ENCODE measurements at regions not wholly inside any gene's neighbourhood (a gene's known extent, or its start where the extent isn't known, plus 50 kb on each side); places are given as distances from the start of the nearest gene placed in this dataset.

- Histone ChIP-seq H3K4me3 (ENCODE audit: low read length in 2 of 2) (no peak overlapping the region), H3K9me3 (ENCODE audit: control insufficient read depth in 2 of 2, low read length in 2 of 2) (no peaks in the 10 kb centered on the region), H3K27ac (ENCODE audit: low read depth in 2 of 2, low read length in 2 of 2) (no peak overlapping the region), H3K27me3 (ENCODE audit: control insufficient read depth in 2 of 2, insufficient read depth in 2 of 2, low read length in 2 of 2) (no peaks in the 10 kb centered on the region), H3K4me1 (ENCODE audit: control insufficient read depth in 2 of 2, insufficient read depth in 2 of 2, low read length in 2 of 2) (no peaks in the 10 kb centered on the region), H3K36me3 (ENCODE audit: control insufficient read depth in 2 of 2, insufficient read depth in 2 of 2, low read length in 2 of 2) (no peaks in the 10 kb centered on the region), H3K9ac (ENCODE audit: low read depth in 1 of 2, low read length in 2 of 2) (no peak overlapping the region)
These were observed 558.1 kb downstream of the NR2F1-AS1 start for GRCh38 chr5:93022796-93023447.

DNA sequence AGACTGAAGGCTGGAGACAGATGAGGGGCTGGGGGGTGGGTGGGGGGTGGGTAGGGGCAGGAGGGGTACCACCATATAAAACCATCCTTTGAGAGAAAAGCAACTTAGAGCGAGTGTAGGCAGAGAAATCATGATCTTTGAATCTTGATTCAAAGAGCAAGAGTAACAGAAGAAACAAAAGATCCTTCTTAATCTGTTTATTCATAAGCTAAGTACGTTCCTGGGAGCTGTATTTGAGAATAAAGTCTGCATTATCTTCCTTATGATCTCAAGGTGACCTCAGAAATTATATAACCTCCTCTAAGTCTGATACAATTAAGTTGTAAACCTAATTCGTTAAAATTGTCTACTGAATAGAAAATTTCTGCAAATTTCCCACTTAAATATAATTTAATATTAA lies 558.8 kb downstream of the NR2F1-AS1 start:
- Histone ChIP-seq H3K27ac (ENCODE audit: low read depth in 2 of 2, low read length in 2 of 2) (no peak overlapping the region), H3K27me3 (ENCODE audit: control insufficient read depth in 2 of 2, insufficient read depth in 2 of 2, low read length in 2 of 2) (no peaks in the 10 kb centered on the region), H3K4me3 (ENCODE audit: low read length in 2 of 2) (no peak overlapping the region), H3K9ac (ENCODE audit: low read depth in 1 of 2, low read length in 2 of 2) (no peak overlapping the region), H3K9me3 (ENCODE audit: control insufficient read depth in 2 of 2, low read length in 2 of 2) (no peaks in the 10 kb centered on the region), H3K36me3 (ENCODE audit: control insufficient read depth in 2 of 2, insufficient read depth in 2 of 2, low read length in 2 of 2) (no peaks in the 10 kb centered on the region), H3K4me1 (ENCODE audit: control insufficient read depth in 2 of 2, insufficient read depth in 2 of 2, low read length in 2 of 2) (no peaks in the 10 kb centered on the region)

DNA sequence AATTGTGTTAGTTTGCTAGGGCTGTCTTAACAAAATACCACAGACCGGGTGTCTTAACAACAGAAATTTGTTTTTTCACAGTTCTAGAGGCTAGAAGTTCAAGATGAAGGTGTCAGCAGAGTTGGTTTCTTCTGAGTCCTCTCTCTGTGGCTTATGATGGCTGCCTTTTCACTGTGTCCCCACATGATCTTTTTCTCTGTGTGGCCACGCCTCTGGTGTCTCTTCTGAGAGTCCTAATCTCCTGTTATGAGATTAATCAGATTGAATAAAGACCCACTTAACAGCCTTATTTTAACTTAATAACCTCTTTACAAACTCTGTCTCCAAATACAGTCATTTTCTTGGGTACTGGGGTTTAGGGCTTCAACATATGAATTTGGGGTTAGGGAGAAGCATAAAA lies 561.1 kb downstream of the NR2F1-AS1 start:
- H3K27ac ChIP-seq (ENCODE audit: low read depth in 2 of 2, low read length in 2 of 2), result no peak overlapping the region
- no peak overlapping the region for H3K9ac ChIP-seq (ENCODE audit: low read depth in 1 of 2, low read length in 2 of 2)
- no peaks in the 10 kb centered on the region for H3K9me3 ChIP-seq (ENCODE audit: control insufficient read depth in 2 of 2, low read length in 2 of 2)
- no peaks in the 10 kb centered on the region for H3K36me3 ChIP-seq (ENCODE audit: control insufficient read depth in 2 of 2, insufficient read depth in 2 of 2, low read length in 2 of 2)
- H3K27me3 ChIP-seq (ENCODE audit: control insufficient read depth in 2 of 2, insufficient read depth in 2 of 2, low read length in 2 of 2), result no peaks in the 10 kb centered on the region
- H3K4me3 ChIP-seq (ENCODE audit: low read length in 2 of 2), result no peak overlapping the region
- H3K4me1 ChIP-seq (ENCODE audit: control insufficient read depth in 2 of 2, insufficient read depth in 2 of 2, low read length in 2 of 2), result no peaks in the 10 kb centered on the region

DNA sequence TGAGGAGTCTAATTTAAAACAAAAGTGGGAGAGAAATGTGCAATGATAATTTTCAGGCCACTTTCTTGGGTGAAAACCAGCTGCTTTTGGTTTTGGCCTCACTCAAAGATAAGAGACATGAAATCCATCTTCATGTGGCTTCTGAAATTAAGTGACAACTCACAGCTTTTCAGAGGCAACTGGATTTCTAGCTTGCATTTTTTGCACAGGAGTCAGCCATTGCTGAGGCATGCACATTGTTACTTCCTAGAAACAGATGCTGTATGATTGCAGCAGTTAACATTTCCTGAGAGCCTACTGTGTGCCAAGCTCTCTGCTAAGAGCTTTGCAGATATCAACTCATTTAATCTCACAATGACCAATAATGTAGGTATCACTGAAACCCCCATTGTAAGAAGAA lies 562.6 kb downstream of the NR2F1-AS1 start:
- Histone ChIP-seq H3K27ac (ENCODE audit: low read depth in 2 of 2, low read length in 2 of 2) (no peak overlapping the region), H3K9ac (ENCODE audit: low read depth in 1 of 2, low read length in 2 of 2) (no peak overlapping the region), H3K4me3 (ENCODE audit: low read length in 2 of 2) (no peak overlapping the region), H3K27me3 (ENCODE audit: control insufficient read depth in 2 of 2, insufficient read depth in 2 of 2, low read length in 2 of 2) (no peaks in the 10 kb centered on the region), H3K9me3 (ENCODE audit: control insufficient read depth in 2 of 2, low read length in 2 of 2) (no peaks in the 10 kb centered on the region), H3K4me1 (ENCODE audit: control insufficient read depth in 2 of 2, insufficient read depth in 2 of 2, low read length in 2 of 2) (no peaks in the 10 kb centered on the region), H3K36me3 (ENCODE audit: control insufficient read depth in 2 of 2, insufficient read depth in 2 of 2, low read length in 2 of 2) (no peaks in the 10 kb centered on the region)

DNA sequence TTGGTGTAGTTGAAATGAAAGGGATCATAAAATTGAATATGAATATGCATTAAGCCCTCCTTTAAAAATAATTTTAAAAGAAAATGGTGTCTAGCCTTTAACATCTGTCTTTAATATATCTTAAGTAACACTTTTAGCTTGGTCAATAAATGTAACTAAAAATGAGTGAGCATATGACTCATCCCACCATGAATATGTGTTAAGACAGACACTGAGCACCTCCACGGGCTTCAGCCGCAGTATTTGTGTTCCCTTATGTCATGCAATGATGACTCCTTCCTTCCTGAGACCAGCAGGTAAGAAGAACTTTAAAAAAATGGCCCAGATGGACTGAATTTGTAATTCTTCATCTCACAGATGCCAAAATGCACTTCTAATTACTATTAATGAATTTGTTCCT lies 563.2 kb downstream of the NR2F1-AS1 start:
- H3K9ac ChIP-seq (ENCODE audit: low read depth in 1 of 2, low read length in 2 of 2), result no peak overlapping the region
- no peaks in the 10 kb centered on the region for H3K36me3 ChIP-seq (ENCODE audit: control insufficient read depth in 2 of 2, insufficient read depth in 2 of 2, low read length in 2 of 2)
- no peaks in the 10 kb centered on the region for H3K9me3 ChIP-seq (ENCODE audit: control insufficient read depth in 2 of 2, low read length in 2 of 2)
- H3K27me3 ChIP-seq (ENCODE audit: control insufficient read depth in 2 of 2, insufficient read depth in 2 of 2, low read length in 2 of 2), result no peaks in the 10 kb centered on the region
- H3K27ac ChIP-seq (ENCODE audit: low read depth in 2 of 2, low read length in 2 of 2), result no peak overlapping the region
- no peaks in the 10 kb centered on the region for H3K4me1 ChIP-seq (ENCODE audit: control insufficient read depth in 2 of 2, insufficient read depth in 2 of 2, low read length in 2 of 2)
- no peak overlapping the region for H3K4me3 ChIP-seq (ENCODE audit: low read length in 2 of 2)

GRCh38 chr5:93017376-93017775 lies 563.6 kb downstream of the NR2F1-AS1 start:
- Histone ChIP-seq H3K4me1 (ENCODE audit: control insufficient read depth in 2 of 2, insufficient read depth in 2 of 2, low read length in 2 of 2) (no peaks in the 10 kb centered on the region), H3K27me3 (ENCODE audit: control insufficient read depth in 2 of 2, insufficient read depth in 2 of 2, low read length in 2 of 2) (no peaks in the 10 kb centered on the region), H3K36me3 (ENCODE audit: control insufficient read depth in 2 of 2, insufficient read depth in 2 of 2, low read length in 2 of 2) (no peaks in the 10 kb centered on the region), H3K9me3 (ENCODE audit: control insufficient read depth in 2 of 2, low read length in 2 of 2) (no peaks in the 10 kb centered on the region), H3K9ac (ENCODE audit: low read depth in 1 of 2, low read length in 2 of 2) (no peak overlapping the region), H3K27ac (ENCODE audit: low read depth in 2 of 2, low read length in 2 of 2) (no peak overlapping the region), H3K4me3 (ENCODE audit: low read length in 2 of 2) (no peak overlapping the region)

- H3K4me3 ChIP-seq (ENCODE audit: low read length in 2 of 2), result no peak overlapping the region
- no peaks in the 10 kb centered on the region for H3K36me3 ChIP-seq (ENCODE audit: control insufficient read depth in 2 of 2, insufficient read depth in 2 of 2, low read length in 2 of 2)
- no peaks in the 10 kb centered on the region for H3K4me1 ChIP-seq (ENCODE audit: control insufficient read depth in 2 of 2, insufficient read depth in 2 of 2, low read length in 2 of 2)
- H3K27me3 ChIP-seq (ENCODE audit: control insufficient read depth in 2 of 2, insufficient read depth in 2 of 2, low read length in 2 of 2), result no peaks in the 10 kb centered on the region
- H3K9ac ChIP-seq (ENCODE audit: low read depth in 1 of 2, low read length in 2 of 2), result no peak overlapping the region
- H3K9me3 ChIP-seq (ENCODE audit: control insufficient read depth in 2 of 2, low read length in 2 of 2), result no peaks in the 10 kb centered on the region
- no peak overlapping the region for H3K27ac ChIP-seq (ENCODE audit: low read depth in 2 of 2, low read length in 2 of 2)
These were observed 570.4 kb downstream of the NR2F1-AS1 start for GRCh38 chr5:93010616-93011015.

DNA sequence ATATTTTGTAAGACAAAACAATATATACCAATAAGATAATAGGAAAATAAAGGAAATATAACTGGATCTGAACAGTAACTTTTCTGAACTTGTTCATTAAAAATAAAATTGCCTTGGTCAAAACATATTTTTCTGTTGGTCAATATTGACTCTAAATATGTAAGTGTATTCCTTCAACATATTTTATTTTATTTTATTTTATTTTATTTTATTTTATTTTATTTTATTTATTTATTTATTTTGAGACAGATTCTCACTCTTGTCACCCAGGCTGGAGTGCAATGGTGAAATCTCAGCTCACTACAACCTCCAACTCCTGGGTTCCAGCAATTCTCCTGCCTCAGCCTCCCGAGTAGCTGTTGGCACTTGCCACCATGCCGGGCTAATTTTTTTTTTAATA lies 571.0 kb downstream of the NR2F1-AS1 start:
- Histone ChIP-seq H3K4me1 (ENCODE audit: control insufficient read depth in 2 of 2, insufficient read depth in 2 of 2, low read length in 2 of 2) (no peaks in the 10 kb centered on the region), H3K27ac (ENCODE audit: low read depth in 2 of 2, low read length in 2 of 2) (no peak overlapping the region), H3K9ac (ENCODE audit: low read depth in 1 of 2, low read length in 2 of 2) (no peak overlapping the region), H3K9me3 (ENCODE audit: control insufficient read depth in 2 of 2, low read length in 2 of 2) (no peaks in the 10 kb centered on the region), H3K36me3 (ENCODE audit: control insufficient read depth in 2 of 2, insufficient read depth in 2 of 2, low read length in 2 of 2) (no peaks in the 10 kb centered on the region), H3K4me3 (ENCODE audit: low read length in 2 of 2) (no peak overlapping the region), H3K27me3 (ENCODE audit: control insufficient read depth in 2 of 2, insufficient read depth in 2 of 2, low read length in 2 of 2) (no peaks in the 10 kb centered on the region)

- Histone ChIP-seq H3K9ac (ENCODE audit: low read depth in 1 of 2, low read length in 2 of 2) (no peak overlapping the region), H3K4me1 (ENCODE audit: control insufficient read depth in 2 of 2, insufficient read depth in 2 of 2, low read length in 2 of 2) (no peaks in the 10 kb centered on the region), H3K36me3 (ENCODE audit: control insufficient read depth in 2 of 2, insufficient read depth in 2 of 2, low read length in 2 of 2) (no peaks in the 10 kb centered on the region), H3K4me3 (ENCODE audit: low read length in 2 of 2) (no peak overlapping the region), H3K9me3 (ENCODE audit: control insufficient read depth in 2 of 2, low read length in 2 of 2) (no peaks in the 10 kb centered on the region), H3K27me3 (ENCODE audit: control insufficient read depth in 2 of 2, insufficient read depth in 2 of 2, low read length in 2 of 2) (no peaks in the 10 kb centered on the region), H3K27ac (ENCODE audit: low read depth in 2 of 2, low read length in 2 of 2) (no peak overlapping the region)
These were observed 572.4 kb downstream of the NR2F1-AS1 start for GRCh38 chr5:93008502-93009207.

GRCh38 chr5:93006915-93007314 lies 574.1 kb downstream of the NR2F1-AS1 start:
- Histone ChIP-seq H3K9ac (ENCODE audit: low read depth in 1 of 2, low read length in 2 of 2) (no peak overlapping the region), H3K36me3 (ENCODE audit: control insufficient read depth in 2 of 2, insufficient read depth in 2 of 2, low read length in 2 of 2) (no peaks in the 10 kb centered on the region), H3K9me3 (ENCODE audit: control insufficient read depth in 2 of 2, low read length in 2 of 2) (no peaks in the 10 kb centered on the region), H3K4me1 (ENCODE audit: control insufficient read depth in 2 of 2, insufficient read depth in 2 of 2, low read length in 2 of 2) (no peaks in the 10 kb centered on the region), H3K27ac (ENCODE audit: low read depth in 2 of 2, low read length in 2 of 2) (no peak overlapping the region), H3K4me3 (ENCODE audit: low read length in 2 of 2) (no peak overlapping the region), H3K27me3 (ENCODE audit: control insufficient read depth in 2 of 2, insufficient read depth in 2 of 2, low read length in 2 of 2) (no peaks in the 10 kb centered on the region)

Data from mucosa of rectum (tissue), 2 donors.